Aorta (tissue), 5 donors: ENCODE measurements at regions not wholly inside any gene's neighbourhood (a gene's known extent, or its start where the extent isn't known, plus 50 kb on each side); places are given as distances from the start of the nearest gene placed in this dataset.

Experiments
- ATAC-seq: fragments of 200-7000 bp; cut with Tn5 transposase; one replicate; pipeline ENCODE4 v1.9.1; 2022; ENCODE audit warnings: moderate library complexity; ENCODE audit not compliant: low FRiP score
- DNase-seq, 2 donors: peaks; one replicate each; pipeline ENCODE4 v3.0.0-alpha.2; 2020
- H3K27ac ChIP-seq, 2 donors: one replicate each; pipeline ENCODE4 v1.5.1; 2013; ENCODE audit warnings: low read length in 2 of 2, mild to moderate bottlenecking in 2 of 2, moderate library complexity in 2 of 2, control low read depth in 1 of 2, inconsistent platforms in 1 of 2, low read depth in 1 of 2
- H3K27me3 ChIP-seq, 2 donors: one replicate each; pipeline ENCODE4 v1.6.1; 2013; ENCODE audit warnings: control low read depth in 1 of 2, low read length in 1 of 2, mild to moderate bottlenecking in 1 of 2, moderate library complexity in 1 of 2; ENCODE audit not compliant: insufficient read depth in 2 of 2, control insufficient read depth in 1 of 2
- H3K36me3 ChIP-seq, 2 donors: one replicate each; pipeline ENCODE4 v1.6.1; 2013; ENCODE audit warnings: control low read depth in 1 of 2, low read length in 1 of 2, mild to moderate bottlenecking in 1 of 2; ENCODE audit not compliant: insufficient read depth in 2 of 2, control insufficient read depth in 1 of 2
- H3K4me1 ChIP-seq, 2 donors: one replicate each; pipeline ENCODE4 v1.6.1; 2013; ENCODE audit warnings: low read length in 2 of 2, control low read depth in 1 of 2, mild to moderate bottlenecking in 1 of 2, moderate library complexity in 1 of 2; ENCODE audit not compliant: insufficient read depth in 2 of 2, control insufficient read depth in 1 of 2
- H3K4me3 ChIP-seq, 2 donors: one replicate each; pipeline ENCODE4 v1.5.1; 2013; ENCODE audit warnings: low read length in 2 of 2, control low read depth in 1 of 2, mild to moderate bottlenecking in 1 of 2
- H3K9me3 ChIP-seq: one replicate; pipeline ENCODE4 v1.6.1; 2013; ENCODE audit warnings: mild to moderate bottlenecking, low read length; ENCODE audit not compliant: control insufficient read depth
- WGBS, 2 donors: extraction: QIAGEN DNeasy Blood & Tissue Kit; methylation state at CpG; one replicate each; pipeline ENCODE4 v1.1.7; 2013; 5-methylcytosine and 5-hydroxymethylcytosine counted together
- intact Hi-C, 2 donors: fragments of 100-400 bp; cut with DNase I; formaldehyde crosslinking; loops; one replicate each; pipeline versions ENCODE4 v1.14.2 to v1.15.0; 2022
- donor health status: healthy with polysubstance abuse.
- donor health status: Bipolar disorder and iron deficiency.
- donor health status: DM: no; HTN: no; CAD: no.
- donor health status: DM: no; HTN: no; CAD: no.
- donor health status: DM: yes; HTN: yes; CAD: no.

DNA sequence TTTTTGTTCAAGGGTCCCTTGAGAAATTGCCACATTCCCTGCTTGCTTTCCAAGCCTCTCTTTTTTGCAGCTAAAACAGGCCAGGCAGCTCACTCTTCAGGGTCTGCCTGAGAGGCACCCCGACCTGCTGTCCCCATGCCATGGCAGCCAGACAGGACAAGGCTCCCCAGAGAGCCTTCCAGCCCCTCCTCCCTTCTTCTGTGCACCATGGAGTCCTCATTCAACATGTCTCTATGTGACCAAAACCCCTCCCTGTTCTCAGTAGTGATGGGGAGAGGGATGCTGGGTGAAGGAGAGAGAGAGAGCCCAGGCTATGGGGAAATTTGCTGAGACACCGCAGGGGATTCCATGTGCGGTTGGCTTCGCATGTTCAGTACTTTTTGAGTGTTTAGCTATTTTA lies 384.2 kb upstream of the ZNF507 start:
- H3K36me3 ChIP-seq, result no peaks in the 10 kb centered on the region
- no peak for ATAC-seq
- H3K9me3 ChIP-seq, result no peaks in the 10 kb centered on the region
- no peak overlapping the region for H3K27ac ChIP-seq
- H3K4me1 ChIP-seq, result no peaks in the 10 kb centered on the region
- DNase-seq, result no peak
- 8 to 10% methylated on average over 4 of the region's 4 CpGs for WGBS, 2 donors
- no peak overlapping the region for H3K4me3 ChIP-seq
- intact Hi-C loops, result no loop called here
- no peaks in the 10 kb centered on the region for H3K27me3 ChIP-seq

DNA sequence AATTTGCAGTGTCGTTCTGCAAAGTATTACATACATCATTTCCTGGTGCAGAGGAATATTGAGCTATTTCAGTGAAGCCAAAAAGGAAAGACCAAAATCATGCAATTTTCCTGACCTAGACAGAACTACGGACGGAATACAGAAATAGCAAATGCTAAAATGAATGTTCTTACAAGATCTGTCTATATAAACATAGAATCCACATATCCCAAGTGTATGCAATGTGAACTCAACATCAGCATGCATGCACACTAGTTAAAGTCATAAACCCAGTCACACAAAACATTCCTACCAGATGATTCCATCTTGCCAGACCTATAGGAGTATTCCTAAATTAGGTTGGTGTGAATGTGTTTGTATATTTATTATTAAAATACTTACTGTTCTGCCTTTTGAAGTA lies 383.7 kb upstream of the ZNF507 start:
- ATAC-seq, result no peak
- intact Hi-C loops, result no loop called here
- Histone ChIP-seq H3K27ac (no peak overlapping the region), H3K4me3 (no peak overlapping the region), H3K4me1 (no peaks in the 10 kb centered on the region), H3K9me3 (no peaks in the 10 kb centered on the region), H3K27me3 (no peaks in the 10 kb centered on the region), H3K36me3 (no peaks in the 10 kb centered on the region)
- WGBS, 2 donors, result 4 to 12% methylated on average over 3 of the region's 3 CpGs
- DNase-seq, result no peak

DNA sequence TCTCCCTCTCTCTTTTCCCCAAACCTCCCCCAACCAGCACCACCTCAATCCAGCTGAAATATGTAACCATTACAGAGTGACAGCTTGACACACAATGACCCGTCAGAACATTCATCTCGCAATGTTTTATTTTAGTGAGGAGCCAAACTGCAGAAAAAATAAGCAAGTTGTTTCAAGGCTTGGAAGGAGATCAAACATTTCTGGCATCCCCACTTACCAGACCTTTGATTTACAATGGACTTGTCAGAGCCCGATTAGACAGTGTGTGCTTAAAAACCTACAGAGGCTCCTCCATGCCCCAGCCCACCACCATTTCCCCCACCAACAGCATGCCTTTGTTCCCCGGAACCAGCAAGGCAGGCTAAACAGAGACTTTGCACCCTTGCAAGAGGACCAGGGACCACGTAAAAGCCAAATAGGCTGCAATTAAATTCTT lies 382.8 kb upstream of the ZNF507 start:
- no peak overlapping the region for H3K4me3 ChIP-seq
- no peaks in the 10 kb centered on the region for H3K27me3 ChIP-seq
- DNase-seq, result no peak
- ATAC-seq, result no peak
- H3K9me3 ChIP-seq, result no peaks in the 10 kb centered on the region
- no peaks in the 10 kb centered on the region for H3K4me1 ChIP-seq
- intact Hi-C loops, result no loop called here
- H3K27ac ChIP-seq, result no peak overlapping the region
- 3 to 5% methylated on average over 5 of the region's 5 CpGs for WGBS, 2 donors
- no peaks in the 10 kb centered on the region for H3K36me3 ChIP-seq

DNA sequence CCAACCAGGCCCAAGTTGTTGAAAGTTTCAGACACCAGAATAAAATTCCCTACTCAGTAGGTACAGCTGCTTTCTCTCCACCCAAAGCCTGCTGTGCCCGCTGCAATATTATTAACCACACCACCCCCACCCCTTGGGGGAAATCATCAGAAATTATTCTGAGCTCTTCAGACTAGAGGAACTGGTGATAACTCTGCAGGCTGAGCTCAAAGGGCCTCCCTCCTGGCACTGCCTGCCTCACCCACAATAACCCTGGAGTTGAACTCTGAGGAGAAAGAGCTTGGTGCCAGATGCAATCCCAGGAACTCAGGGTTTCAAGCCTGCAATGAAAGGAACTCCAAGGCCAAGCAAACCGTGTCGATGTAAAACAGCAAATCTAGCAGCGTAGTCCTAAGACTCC lies 381.7 kb upstream of the ZNF507 start:
- no peak overlapping the region for H3K27ac ChIP-seq
- 53 to 69% methylated on average over 4 of the region's 4 CpGs for WGBS, 2 donors
- ATAC-seq, result no peak

DNA sequence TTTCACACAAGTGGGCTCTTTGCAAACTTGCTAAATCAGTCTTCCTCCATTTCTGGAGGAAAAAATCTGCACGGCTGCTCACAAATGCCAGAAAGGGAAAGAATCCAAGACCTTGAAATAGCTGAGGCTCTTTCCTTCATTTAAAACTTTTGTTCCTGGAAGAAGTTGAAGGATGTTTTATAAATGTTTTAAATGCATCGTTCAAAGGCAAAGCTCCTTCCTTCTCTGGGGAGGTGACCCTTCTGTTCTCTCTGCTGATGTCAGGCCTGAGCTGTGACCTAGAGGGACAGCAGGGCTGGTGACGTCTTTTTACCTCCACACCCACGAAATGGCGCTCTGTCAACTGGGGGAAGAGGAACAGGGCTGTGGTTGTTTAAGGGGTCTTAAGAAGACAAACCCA lies 376.4 kb upstream of the ZNF507 start:
- no peaks in the 10 kb centered on the region for H3K9me3 ChIP-seq
- no peak overlapping the region for H3K4me3 ChIP-seq
- no peaks in the 10 kb centered on the region for H3K36me3 ChIP-seq
- intact Hi-C loops, result no loop called here
- DNase-seq (no peak), ATAC-seq (no peak)
- H3K27ac ChIP-seq, result no peak overlapping the region
- no peaks in the 10 kb centered on the region for H3K4me1 ChIP-seq
- 33% methylated on average over 5 of the region's 5 CpGs for WGBS, 2 donors
- no peaks in the 10 kb centered on the region for H3K27me3 ChIP-seq

More for the DNA sequence above, 381.7 kb upstream of the ZNF507 start:
- H3K27me3 ChIP-seq, result no peaks in the 10 kb centered on the region
- H3K4me3 ChIP-seq, result no peak overlapping the region
- intact Hi-C loops, result loop anchor here in 1 of 2 donors (1.0 kb wide), 1 partner anchor 11 kb away; no protein-coding TSS in a partner anchor
- no peaks in the 10 kb centered on the region for H3K36me3 ChIP-seq
- no peaks in the 10 kb centered on the region for H3K4me1 ChIP-seq
- no peaks in the 10 kb centered on the region for H3K9me3 ChIP-seq
- no peak for DNase-seq

DNA sequence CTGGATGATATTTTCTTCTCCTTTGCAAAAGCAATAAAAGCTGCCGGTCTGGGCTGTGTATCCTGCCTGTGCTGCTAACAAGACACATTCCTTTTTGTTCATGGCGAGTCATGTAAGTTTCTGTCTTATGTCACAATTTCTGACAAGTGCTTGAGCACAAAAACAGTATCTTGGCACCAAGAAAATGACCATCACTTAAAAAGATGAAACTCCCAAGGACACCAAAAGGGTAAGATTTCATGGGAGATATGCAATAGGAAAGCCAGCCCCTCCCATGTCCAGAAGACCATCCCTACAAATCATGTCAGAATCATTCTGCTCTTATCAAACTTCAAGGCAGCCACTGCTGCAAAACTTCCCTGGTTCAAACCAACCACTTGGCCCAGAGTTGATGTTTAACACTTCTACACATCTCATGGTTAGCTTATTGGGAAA lies 375.4 kb upstream of the ZNF507 start:
- ATAC-seq (no peak), DNase-seq (no peak)
- Histone ChIP-seq H3K4me1 (no peaks in the 10 kb centered on the region), H3K36me3 (no peaks in the 10 kb centered on the region), H3K27ac (no peak overlapping the region), H3K4me3 (no peak overlapping the region), H3K27me3 (no peaks in the 10 kb centered on the region), H3K9me3 (no peaks in the 10 kb centered on the region)
- intact Hi-C loops, result no loop called here
- WGBS, 2 donors, result 38 to 43% methylated on average over 2 of the region's 2 CpGs

DNA sequence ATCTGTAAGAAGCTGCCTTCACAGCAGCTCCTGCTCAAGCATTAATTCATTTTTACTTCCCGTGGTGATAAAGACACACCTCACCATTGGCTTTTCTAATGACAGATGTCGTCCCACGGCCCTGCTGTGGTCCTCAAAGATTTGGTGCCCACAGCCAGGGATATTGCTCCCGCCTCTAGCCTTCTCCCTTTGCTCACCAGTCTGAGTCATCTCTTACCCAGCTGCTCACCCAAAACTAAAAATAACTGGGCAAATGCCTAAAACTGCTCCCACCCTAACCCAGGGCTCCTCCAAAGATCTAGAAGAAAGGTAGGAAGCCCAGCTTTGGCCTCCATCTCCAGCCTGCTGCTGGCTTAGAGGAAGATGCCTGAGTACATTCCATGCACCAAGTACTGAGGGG lies 371.1 kb upstream of the ZNF507 start:
- Histone ChIP-seq H3K27ac (no peak overlapping the region), H3K4me3 (no peak overlapping the region), H3K36me3 (no peaks in the 10 kb centered on the region), H3K4me1 (no peaks in the 10 kb centered on the region), H3K27me3 (no peaks in the 10 kb centered on the region), H3K9me3 (no peaks in the 10 kb centered on the region)
- intact Hi-C loops, result loop anchor here in 1 of 2 donors (1.0 kb wide), 1 partner anchor 10 kb away; no protein-coding TSS in a partner anchor
- ATAC-seq, result no peak
- no peak for DNase-seq
- 87% methylated on average over 4 of the region's 4 CpGs for WGBS, 2 donors

DNA sequence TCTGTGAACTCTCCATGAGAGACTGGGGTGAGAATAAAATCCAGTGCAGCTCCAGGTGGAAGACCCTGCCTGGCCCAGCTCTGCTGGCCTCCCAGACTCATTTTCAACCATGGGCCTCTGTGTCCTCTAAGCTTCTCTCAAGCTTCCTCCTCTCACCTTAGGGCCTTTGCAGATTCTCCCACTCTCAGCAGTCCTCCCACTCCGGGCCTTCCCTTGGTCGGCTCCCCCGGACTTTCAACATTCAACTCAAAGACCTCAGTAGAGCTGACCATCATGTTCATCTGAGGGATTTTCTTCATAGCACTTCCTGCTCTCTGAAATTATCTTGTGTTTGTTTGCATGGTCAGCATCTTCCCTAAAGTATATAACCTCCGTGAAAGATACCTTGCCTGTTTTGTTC lies 370.5 kb upstream of the ZNF507 start:
- H3K4me1 ChIP-seq, result no peaks in the 10 kb centered on the region
- no peak overlapping the region for H3K4me3 ChIP-seq
- no peak overlapping the region for H3K27ac ChIP-seq
- 92 to 98% methylated on average over 4 of the region's 4 CpGs for WGBS, 2 donors
- intact Hi-C loops, result loop anchor here in 1 of 2 donors (1.0 kb wide), 1 partner anchor 11 kb away; no protein-coding TSS in a partner anchor
- no peaks in the 10 kb centered on the region for H3K36me3 ChIP-seq
- H3K9me3 ChIP-seq, result no peaks in the 10 kb centered on the region
- DNase-seq (no peak), ATAC-seq (no peak)
- H3K27me3 ChIP-seq, result no peaks in the 10 kb centered on the region

DNA sequence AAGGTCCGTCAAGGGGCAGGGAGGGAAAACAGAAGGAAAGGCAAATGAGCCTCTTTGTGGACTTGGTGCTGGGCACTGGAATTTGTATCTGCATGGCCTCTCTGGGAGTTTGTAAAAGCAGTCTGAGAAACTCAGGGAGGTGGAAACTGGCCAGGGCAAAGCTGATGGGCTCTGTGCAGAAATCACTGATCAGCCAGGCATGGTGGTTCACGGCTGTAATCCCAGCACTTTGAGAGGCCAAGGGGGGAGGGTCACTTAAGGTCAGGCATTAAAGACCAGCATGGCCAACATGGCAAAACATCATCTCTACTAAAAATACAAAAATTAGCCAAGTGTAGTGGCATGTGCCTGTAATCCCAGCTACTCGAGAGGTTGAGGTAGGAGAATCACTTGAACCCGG lies 369.9 kb upstream of the ZNF507 start:
- WGBS, 2 donors, result 70 to 81% methylated on average over 4 of the region's 4 CpGs
- Histone ChIP-seq H3K9me3 (no peaks in the 10 kb centered on the region), H3K4me1 (no peaks in the 10 kb centered on the region), H3K4me3 (no peak overlapping the region), H3K36me3 (no peaks in the 10 kb centered on the region), H3K27ac (no peak overlapping the region), H3K27me3 (no peaks in the 10 kb centered on the region)
- intact Hi-C loops, result no loop called here
- ATAC-seq (no peak), DNase-seq (no peak)
